ENCODE measurements at regions not wholly inside any gene's neighbourhood (a gene's known extent, or its start where the extent isn't known, plus 50 kb on each side); places are given as distances from the start of the nearest gene placed in this dataset.

GRCh38 chr5:173741729-173742431 lies 125.4 kb upstream of the BOD1 start:
- DNase-seq (ENCODE audit: low read depth): no peak

GRCh38 chr5:173742432-173742816 lies 126.0 kb upstream of the BOD1 start:
- DNase-seq (ENCODE audit: low read depth): no peak

DNA sequence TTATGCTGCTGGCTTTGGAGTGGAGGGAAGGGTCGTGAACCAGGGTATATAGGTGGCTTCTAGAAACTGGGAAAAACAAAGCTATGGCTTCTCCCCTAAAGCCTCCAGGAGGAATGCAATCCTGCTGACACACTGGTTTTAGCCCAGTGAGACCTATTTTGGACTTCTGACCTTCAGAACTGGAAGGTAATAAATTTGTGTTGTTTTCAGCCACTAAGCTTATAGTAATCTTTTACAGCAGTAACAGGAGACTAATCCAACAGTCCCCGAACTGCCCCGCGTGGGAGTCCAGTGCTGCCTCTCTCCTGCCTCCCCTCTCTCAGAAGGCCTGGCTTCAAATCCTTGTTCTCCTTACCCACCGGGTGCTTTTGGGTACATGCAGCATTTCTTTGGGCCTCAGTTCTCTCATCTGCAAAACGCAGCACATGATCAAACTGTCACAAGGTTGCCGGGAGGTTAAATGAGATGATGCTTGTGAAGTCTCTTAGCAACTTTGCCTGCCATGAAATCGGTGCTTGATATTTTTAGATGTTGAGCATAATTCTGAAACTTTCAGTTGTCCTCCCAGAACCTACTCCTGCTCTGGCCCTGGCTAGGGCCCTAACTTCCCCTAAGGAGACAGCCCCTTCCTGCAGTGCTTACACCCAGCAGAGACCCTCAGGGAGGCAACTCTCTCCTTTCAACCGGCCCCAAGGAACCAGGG lies 127.3 kb upstream of the BOD1 start:
- DNase-seq (ENCODE audit: low read depth): no peak

DNA sequence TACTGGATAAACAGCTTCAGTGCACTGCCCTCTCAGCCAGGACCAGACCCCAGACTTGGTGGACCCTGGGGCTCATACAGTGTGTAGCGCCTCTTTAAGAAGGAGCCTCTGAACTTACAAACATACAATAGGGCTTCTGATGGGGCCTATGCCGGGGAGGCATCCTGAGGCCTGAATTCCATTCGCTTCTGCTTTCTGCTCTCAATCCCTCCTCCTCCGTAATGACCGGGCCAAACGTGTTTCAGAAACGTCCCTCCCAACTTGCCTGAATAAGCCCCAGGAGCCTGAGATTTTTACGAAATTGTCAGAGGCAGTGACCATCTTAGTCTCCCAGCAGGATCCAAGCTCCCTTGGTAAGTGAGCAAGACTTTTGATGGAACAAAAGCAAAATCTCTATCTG lies 128.1 kb upstream of the BOD1 start:
- no peak for DNase-seq (ENCODE audit: low read depth)

DNA sequence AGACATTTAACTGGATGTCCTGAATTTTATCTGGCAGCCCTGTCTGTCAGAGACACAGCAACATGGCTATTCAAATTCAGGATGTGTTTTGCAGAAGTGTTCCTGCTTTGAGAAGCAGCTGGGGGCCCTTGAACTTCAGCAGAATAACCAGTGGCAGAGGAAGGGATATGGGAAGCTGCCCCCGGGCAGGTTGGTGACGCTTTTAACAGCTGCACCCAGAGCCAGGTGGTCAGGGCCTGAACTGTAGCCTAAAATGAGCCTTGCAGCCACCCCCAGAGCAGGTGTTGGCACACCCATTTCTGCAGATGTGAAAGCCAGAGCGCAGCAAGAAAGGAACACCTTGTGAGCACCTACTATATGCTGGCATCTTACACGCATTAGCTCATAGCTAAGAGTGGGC lies 128.7 kb upstream of the BOD1 start:
- DNase-seq (ENCODE audit: low read depth): no peak

- DNase-seq (ENCODE audit: low read depth): no peak
Measured at GRCh38 chr5:173745557-173745956, 129.1 kb upstream of the BOD1 start.

- DNase-seq (ENCODE audit: low read depth): no peak
Measured at GRCh38 chr5:173746047-173746646, 129.7 kb upstream of the BOD1 start.

DNA sequence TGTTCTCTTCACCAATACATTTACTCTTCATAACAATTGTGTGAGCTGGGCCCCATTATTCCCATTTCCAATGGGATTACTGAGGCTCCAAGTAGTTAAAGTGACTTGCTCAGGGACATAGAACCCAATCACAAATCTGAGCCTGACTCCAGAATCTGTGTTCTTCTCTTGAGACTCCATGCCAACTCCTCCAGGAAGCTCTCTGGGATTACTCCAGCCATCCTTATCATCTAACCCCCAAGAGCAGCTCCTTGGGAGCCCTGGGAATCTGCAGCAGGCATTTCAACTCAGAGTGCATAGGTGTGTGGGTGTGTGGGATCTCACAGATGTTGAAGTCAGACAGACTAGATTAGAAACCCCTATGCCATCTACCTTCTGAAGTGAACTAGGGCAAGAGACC lies 131.4 kb upstream of the BOD1 start:
- no peak for DNase-seq (ENCODE audit: low read depth)

DNA sequence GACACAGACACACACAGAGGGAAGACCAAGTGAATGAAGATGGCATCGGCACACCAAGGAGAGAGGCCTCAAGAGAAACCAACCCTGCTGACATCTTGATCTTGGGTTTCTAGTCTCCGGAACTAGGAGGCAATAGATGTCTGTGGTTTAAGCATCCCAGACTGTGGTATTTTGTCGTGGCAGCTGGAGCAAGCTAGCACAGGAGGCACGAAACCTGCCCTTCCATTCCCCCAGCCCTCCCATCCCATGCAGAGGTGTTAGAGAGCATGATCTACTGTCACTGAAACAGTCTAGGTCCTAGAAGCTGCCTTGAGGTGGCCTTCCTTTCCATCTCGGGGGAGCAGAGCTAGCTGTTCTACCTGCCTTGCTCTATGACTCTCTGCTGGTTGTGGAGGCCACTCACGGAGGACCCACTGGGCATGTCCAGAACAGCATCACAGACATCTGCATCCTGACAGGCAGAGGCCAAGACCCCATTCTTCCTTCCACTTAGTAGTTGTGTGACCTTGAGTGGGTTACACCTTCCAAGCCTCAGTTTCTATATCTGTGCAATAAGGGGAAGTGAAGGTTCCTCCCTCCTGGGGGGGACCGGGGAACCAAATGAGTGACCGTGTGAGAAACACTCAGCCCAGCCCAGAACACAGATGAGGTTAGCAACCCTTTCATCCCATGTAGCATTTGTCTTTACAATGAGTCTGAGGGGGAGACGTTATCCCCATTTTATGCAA lies 134.3 kb upstream of the BOD1 start:
- no peak for DNase-seq (ENCODE audit: low read depth)

DNA sequence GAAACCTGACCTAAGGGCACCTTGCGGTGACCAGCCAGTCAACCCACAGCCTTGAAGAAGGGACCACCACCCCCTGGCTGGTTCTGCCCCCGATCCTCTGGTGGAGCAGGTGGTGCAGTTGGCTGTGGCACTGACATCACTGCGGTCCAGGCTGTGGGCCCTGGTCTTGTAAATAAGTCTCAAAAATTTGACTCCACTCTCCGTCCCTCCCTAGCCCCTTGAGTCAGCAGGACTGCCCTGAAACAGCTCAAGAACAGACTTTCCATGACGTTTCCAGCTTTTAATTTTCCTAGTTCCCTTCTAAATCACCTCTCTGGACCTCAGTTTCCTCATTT lies 134.8 kb upstream of the BOD1 start:
- no peak for DNase-seq (ENCODE audit: low read depth)

- DNase-seq (ENCODE audit: low read depth): no peak
Measured at GRCh38 chr5:173752653-173753052, 135.5 kb upstream of the CPEB4 start.

DNA sequence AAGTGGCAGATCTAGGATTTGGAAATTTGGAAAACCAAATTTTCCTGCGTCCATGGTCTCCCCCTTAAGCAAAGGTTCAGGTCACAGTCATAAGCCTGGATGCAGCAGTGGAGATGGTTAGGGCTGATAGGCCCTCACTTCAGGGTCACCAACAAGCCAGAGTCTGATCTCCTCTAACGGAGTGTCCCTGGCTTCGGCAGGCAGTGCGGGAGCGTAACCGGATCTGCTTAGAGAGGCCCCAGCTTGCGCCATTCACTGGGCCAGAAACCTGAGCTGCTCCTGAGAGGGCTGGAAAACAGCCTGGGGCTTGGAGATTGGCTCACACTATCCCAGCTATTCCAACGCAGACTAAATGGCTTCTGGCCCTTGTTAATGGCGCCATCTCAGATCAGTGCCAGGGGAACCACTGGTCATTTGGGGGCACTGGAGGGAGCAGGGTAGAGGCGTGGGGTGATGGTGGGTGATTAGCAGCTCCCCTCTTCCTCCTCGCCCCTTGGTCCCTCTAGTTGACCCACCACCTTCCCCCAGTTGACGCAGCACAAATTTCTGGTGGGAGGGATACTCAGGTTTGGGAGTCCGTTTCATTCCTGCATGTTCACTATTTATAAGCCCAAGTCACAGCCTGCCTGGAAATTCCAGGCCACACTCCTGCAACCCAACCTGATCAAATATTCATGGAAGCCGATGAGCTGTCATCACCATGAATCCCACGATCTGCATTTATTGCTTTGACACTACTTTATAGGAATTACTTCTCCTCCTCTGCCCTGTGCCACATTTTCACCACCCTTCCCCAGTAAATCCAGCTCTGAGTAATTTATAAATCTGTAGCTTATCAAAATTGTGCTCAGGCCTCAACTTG lies 134.6 kb upstream of the CPEB4 start:
- DNase-seq (ENCODE audit: low read depth): no peak

DNA sequence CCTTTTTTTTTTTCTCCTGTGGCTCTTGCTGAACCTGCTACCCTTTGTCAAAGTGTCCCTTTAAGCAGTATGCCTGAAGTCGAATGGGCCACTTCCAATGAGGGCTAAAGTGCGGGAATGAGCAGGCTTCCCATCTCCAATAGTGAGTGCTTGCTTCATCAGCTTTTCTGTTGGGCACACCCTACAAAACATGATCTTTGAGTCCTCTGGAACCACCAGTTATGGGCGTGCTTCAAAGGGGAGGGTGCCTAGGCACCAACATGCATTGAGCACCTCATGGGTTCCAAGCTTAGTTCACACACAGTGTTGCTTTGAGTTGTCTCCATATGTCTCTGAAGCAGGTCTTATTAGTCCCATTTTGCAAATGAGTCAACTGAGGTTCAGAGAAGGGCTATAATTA lies 132.8 kb upstream of the CPEB4 start:
- DNase-seq (ENCODE audit: low read depth): no peak

DNA sequence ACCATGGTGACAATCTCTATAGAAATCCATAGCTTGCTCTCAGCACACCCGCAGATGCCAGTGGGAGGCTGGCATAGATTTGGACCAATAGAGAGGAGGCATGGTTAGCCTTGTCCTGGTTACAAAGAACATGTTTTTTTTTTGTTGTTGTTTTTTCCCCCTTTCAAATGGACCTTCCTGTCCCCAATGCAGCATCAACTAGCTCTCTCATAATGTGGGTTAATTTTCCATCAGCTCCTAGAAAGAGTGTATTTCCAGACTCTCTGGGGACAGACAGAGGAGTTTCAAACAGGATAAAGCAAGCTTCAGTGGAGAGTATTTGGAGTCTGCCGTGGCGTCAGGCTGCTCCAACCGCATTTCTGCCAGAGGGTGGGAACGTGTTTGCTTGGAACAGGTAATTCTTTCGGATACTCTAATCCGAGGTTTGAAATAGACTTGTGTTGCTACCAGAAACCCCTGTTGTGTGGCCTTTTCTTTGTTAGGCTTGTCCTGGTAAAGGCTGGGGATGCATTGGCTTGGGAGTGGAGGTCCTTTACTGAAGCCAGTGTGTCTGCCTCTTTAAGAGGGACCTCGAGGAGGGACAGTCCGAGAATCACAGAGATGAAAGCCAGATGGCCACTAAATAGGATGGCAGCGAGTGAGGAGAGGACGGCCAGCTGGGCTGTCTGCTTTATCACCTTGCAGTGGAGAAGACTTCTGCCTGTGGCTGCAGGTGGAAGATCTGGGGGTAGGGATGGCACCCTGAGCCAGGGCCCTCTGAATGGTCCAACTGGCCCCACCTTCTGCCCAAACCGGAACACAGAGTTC lies 130.5 kb upstream of the CPEB4 start:
- no peak for DNase-seq (ENCODE audit: low read depth)

DNA sequence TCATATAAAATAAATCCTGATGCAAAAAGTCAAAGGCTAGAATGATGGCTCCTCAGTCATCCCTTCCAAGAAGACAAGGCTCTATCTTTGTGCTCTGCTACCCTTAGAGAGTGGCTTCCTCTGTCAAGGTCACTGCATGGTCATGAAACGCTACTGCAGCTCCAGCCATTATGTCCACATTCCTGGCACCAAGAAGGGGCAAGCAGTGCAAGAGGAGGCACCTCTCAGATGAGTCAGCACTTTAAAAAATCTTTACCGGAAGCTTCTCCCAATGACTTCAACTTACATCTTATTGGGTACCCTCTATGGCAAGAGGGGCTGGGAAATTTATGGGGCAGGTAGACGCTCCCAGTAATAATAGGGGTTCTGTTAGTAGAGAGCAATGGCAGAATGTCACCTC lies 129.5 kb upstream of the CPEB4 start:
- DNase-seq (ENCODE audit: low read depth): no peak

GRCh38 chr5:173759691-173760090 lies 128.5 kb upstream of the CPEB4 start:
- DNase-seq (ENCODE audit: low read depth): no peak

DNA sequence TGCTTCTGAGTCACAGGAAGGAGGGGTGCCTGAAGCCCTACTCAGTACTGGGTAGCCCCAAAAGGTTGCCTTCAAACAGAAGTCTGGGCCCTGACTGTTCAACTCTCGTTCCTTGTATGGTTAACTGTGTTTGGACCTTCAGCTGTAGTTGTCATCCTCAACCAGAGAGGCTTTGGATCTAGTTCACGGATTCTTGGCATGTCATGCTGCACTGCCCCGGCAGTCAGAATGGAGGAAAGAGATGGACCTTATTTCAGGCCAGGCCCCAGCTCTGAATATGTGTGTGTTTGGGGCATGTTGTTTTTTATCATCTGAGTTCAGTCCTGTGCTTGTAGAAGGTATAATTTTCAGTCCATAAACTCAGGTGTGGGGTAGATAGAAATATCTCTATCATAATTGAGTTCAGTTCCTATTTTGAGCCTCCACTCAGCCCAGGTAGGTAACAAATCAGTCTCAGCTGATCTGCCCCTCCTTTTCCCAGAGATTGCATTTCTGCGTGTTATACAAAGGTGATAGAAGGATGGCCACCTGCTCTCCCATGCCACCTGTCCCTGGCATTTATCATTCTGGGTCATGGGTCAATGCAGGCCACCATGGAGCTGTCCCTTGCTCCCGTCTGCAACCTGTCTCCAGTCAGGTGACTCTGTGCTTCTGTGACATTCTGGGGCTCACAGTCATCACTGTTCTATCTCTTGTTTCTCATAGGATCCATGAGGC lies 127.5 kb upstream of the CPEB4 start:
- DNase-seq (ENCODE audit: low read depth): no peak

- no peak for DNase-seq (ENCODE audit: low read depth)
Measured at GRCh38 chr5:173761178-173761513, 127.0 kb upstream of the CPEB4 start.

DNA sequence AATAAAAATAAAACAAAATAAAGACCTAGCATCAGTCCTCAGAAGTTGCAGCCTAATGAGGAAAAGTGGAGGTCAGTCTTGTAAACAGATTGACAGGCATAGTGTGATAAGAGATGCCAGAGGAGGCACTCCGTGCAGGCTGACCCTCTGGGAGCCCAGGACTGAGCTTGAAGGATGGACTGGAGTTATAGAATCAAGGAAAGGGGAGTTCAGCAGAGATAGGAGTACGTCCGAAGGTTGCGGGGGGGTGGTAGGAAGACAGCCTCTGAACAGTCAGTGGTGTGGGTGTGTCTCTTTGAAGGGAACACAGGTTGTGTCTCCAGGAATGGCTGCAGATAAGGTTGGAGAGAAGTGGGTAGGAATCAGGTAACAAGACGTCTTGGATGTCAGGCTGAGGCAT lies 126.1 kb upstream of the CPEB4 start:
- no peak for DNase-seq (ENCODE audit: low read depth)

DNA sequence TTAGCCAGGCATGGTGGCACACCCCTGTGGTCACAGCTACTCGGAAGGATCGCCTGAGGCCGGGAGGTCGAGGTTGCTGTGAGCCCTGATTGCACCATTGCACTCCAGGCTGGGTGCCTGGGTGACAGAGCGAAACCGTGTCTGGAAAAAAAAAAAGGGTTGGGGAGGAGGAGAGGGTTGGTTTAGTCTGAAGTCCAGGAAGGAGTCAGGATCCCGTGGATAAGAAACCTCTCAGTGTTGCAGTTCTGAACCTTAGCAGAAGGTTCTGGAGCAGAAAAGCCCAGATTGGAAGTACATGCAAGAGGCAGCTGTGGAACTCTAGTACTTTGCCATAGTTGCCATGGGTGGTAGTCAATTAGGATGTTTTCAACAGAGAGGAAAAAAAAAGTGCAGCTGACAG lies 125.2 kb upstream of the CPEB4 start:
- no peak for DNase-seq (ENCODE audit: low read depth)

- DNase-seq (ENCODE audit: low read depth): no peak
Measured at GRCh38 chr5:173763410-173763809, 124.7 kb upstream of the CPEB4 start.
